GM23338 (cell line): ENCODE measurements at regions not wholly inside any gene's neighbourhood (a gene's known extent, or its start where the extent isn't known, plus 50 kb on each side); places are given as distances from the start of the nearest gene placed in this dataset.

Experiments used
- ATAC-seq: fragments of 200-7000 bp; cut with Tn5 transposase; 3 replicates; pipeline ENCODE4 v1.9.1; 2020
- DNase-seq: peaks from one replicate; pipeline ENCODE4 v3.0.0-alpha.2; 2015; ENCODE audit warnings: low spot score
- H2AFZ ChIP-seq: fragments of 200-600 bp; sonication (generic); 2 replicates; pipeline ENCODE4 v1.8.0; 2016; ENCODE audit warnings: antibody characterized with exemption, mild to moderate bottlenecking, moderate library complexity
- H3F3A ChIP-seq: fragments of 200-600 bp; sonication (generic); replicated peaks from 2 replicates; pipeline ENCODE4 v1.8.0; 2017; ENCODE audit warnings: antibody characterized with exemption, mixed run types, low read depth
- H3K27ac ChIP-seq: fragments of 200-600 bp; sonication (generic); 2 replicates; pipeline ENCODE4 v1.6.1; 2016; ENCODE audit warnings: low read depth
- H3K27me3 ChIP-seq: fragments of 200-600 bp; sonication (generic); 2 replicates; pipeline ENCODE4 v1.8.0; 2016; ENCODE audit warnings: mild to moderate bottlenecking, mixed run types, moderate library complexity; ENCODE audit not compliant: insufficient read depth
- H3K36me3 ChIP-seq: fragments of 200-600 bp; sonication (generic); 2 replicates; pipeline ENCODE4 v1.8.0; 2016; ENCODE audit warnings: mild to moderate bottlenecking; ENCODE audit not compliant: insufficient read depth
- H3K4me1 ChIP-seq: fragments of 200-600 bp; sonication (generic); 2 replicates; pipeline ENCODE4 v1.8.0; 2016; ENCODE audit warnings: mild to moderate bottlenecking, moderate library complexity; ENCODE audit not compliant: insufficient read depth
- H3K4me2 ChIP-seq: fragments of 200-600 bp; sonication (generic); 2 replicates; pipeline ENCODE4 v1.7.1; 2017; ENCODE audit warnings: mixed run types
- H3K4me3 ChIP-seq: fragments of 200-600 bp; sonication (generic); 2 replicates; pipeline ENCODE4 v1.6.1; 2016; ENCODE audit warnings: mixed run types
- H3K79me2 ChIP-seq: fragments of 200-600 bp; sonication (generic); replicated peaks from 2 replicates; pipeline ENCODE4 v1.8.0; 2017; ENCODE audit warnings: mild to moderate bottlenecking; ENCODE audit not compliant: insufficient read depth
- H3K9me2 ChIP-seq: fragments of 200-600 bp; sonication (generic); 2 replicates; pipeline ENCODE4 v1.8.0; 2017; ENCODE audit not compliant: insufficient read depth
- H4K20me1 ChIP-seq: fragments of 200-600 bp; sonication (generic); replicated peaks from 2 replicates; pipeline ENCODE4 v1.8.0; 2017; ENCODE audit warnings: mild to moderate bottlenecking; ENCODE audit not compliant: insufficient read depth
- H3K27ac Mint-ChIP-seq: 2 replicates; pipeline ENCODE4 v1.8.0; 2020; ENCODE audit warnings: inconsistent platforms, mild to moderate bottlenecking, moderate library complexity, mixed read lengths
- H3K27me3 Mint-ChIP-seq: 3 replicates; pipeline ENCODE4 v1.8.0; 2022; ENCODE audit warnings: low read depth, mild to moderate bottlenecking, moderate library complexity, mixed read lengths, inconsistent platforms; ENCODE audit not compliant: insufficient read depth, poor library complexity
- H3K36me3 Mint-ChIP-seq: 3 replicates; pipeline ENCODE4 v1.8.0; 2021; ENCODE audit warnings: low read depth, mild to moderate bottlenecking, inconsistent platforms, moderate library complexity, mixed read lengths
- H3K4me1 Mint-ChIP-seq: 3 replicates; pipeline ENCODE4 v1.8.0; 2020; ENCODE audit warnings: mild to moderate bottlenecking, inconsistent platforms, mixed read lengths
- H3K4me3 Mint-ChIP-seq: 3 replicates; pipeline ENCODE4 v1.8.0; 2021; ENCODE audit warnings: moderate library complexity, mild to moderate bottlenecking, inconsistent platforms, mixed read lengths
- H3K9me3 Mint-ChIP-seq: 3 replicates; pipeline ENCODE4 v1.8.0; 2020; ENCODE audit warnings: moderate library complexity, mild to moderate bottlenecking, inconsistent platforms, mixed read lengths
- CREB1 ChIP-seq: fragments of 250-450 bp; sonication (Bioruptor Pico); IDR thresholded peaks from 2 replicates; pipeline ENCODE4 v1.5.0; 2020; ENCODE audit warnings: low read depth, mild to moderate bottlenecking, moderate library complexity
- CTCF ChIP-seq, 2 experiments: fragments of 200-600 bp in 1 of 2; sonication (generic) in 1 of 2; conservative IDR thresholded peaks; 2 replicates each; pipeline versions ENCODE4 v1.5.1 to v1.6.1; 2016 to 2017; ENCODE audit warnings: antibody characterized with exemption in 2 of 2, low read depth in 2 of 2, mild to moderate bottlenecking in 2 of 2, moderate library complexity in 1 of 2
- ETS1 ChIP-seq: IDR thresholded peaks from 2 replicates; pipeline ENCODE4 v1.6.1; 2016; ENCODE audit warnings: antibody characterized with exemption
- EZH2 ChIP-seq: fragments of 200-600 bp; sonication (generic); IDR thresholded peaks from one replicate; pipeline ENCODE4 v1.8.0; 2017; ENCODE audit warnings: antibody characterized with exemption, mild to moderate bottlenecking, low read depth; ENCODE audit not compliant: unreplicated experiment
- EZH2phosphoT487 ChIP-seq: fragments of 200-600 bp; sonication (generic); IDR thresholded peaks from one replicate; pipeline ENCODE4 v1.8.1; 2018; ENCODE audit warnings: antibody characterized with exemption; ENCODE audit not compliant: unreplicated experiment
- JUNB ChIP-seq: IDR thresholded peaks from one replicate; pipeline ENCODE4 v1.6.1; 2016; ENCODE audit warnings: antibody characterized with exemption; ENCODE audit not compliant: unreplicated experiment
- NANOG ChIP-seq: IDR thresholded peaks from 2 replicates; pipeline ENCODE4 v1.6.1; 2016; ENCODE audit warnings: antibody characterized with exemption, borderline replicate concordance
- POLR2AphosphoS5 ChIP-seq: IDR thresholded peaks from 2 replicates; pipeline ENCODE4 v1.6.1; 2016; ENCODE audit warnings: antibody characterized with exemption, low read depth
- REST ChIP-seq: IDR thresholded peaks from one replicate; pipeline ENCODE4 v1.6.1; 2018; ENCODE audit warnings: antibody characterized with exemption; ENCODE audit not compliant: unreplicated experiment
- STAT1 ChIP-seq: IDR thresholded peaks from one replicate; pipeline ENCODE4 v1.6.1; 2016; ENCODE audit warnings: antibody characterized with exemption; ENCODE audit not compliant: unreplicated experiment
- ZNF114 ChIP-seq: fragments of 250-450 bp; sonication (Bioruptor Pico); IDR thresholded peaks from 2 replicates; pipeline ENCODE4 v1.5.0; 2020; ENCODE audit warnings: mild to moderate bottlenecking, moderate library complexity
- ZNF331 ChIP-seq: fragments of 250-450 bp; sonication (Bioruptor Pico); IDR thresholded peaks from 2 replicates; pipeline ENCODE4 v1.5.0; 2020; ENCODE audit warnings: low read depth, mild to moderate bottlenecking, moderate library complexity
- ZNF462 ChIP-seq: fragments of 250-450 bp; sonication (Bioruptor Pico); IDR thresholded peaks from 2 replicates; pipeline ENCODE4 v1.5.0; 2020; ENCODE audit warnings: mild to moderate bottlenecking, moderate library complexity

GRCh38 chr18:65298422-65298821, 452.4 kb upstream of the CDH7 start:
- Histone ChIP-seq H3K27ac (no peak overlapping the region), H4K20me1 (no peaks in the 10 kb centered on the region), H3K9me2 (no peaks in the 10 kb centered on the region), H3K4me1 (no peaks in the 10 kb centered on the region), H3K4me3 (no peak overlapping the region), H3K36me3 (no peaks in the 10 kb centered on the region), H3K4me2 (no peak overlapping the region), H3F3A (no peaks in the 10 kb centered on the region), H2AFZ (no peak overlapping the region), H3K27me3 (no peaks in the 10 kb centered on the region), H3K79me2 (no peaks in the 10 kb centered on the region)
- peaks cover 2% of the 10 kb centered on the region; the same call in 2 of the 3 replicates for H3K4me1 Mint-ChIP-seq
- peak overlapping the region; percentile 64; the same call in 1 of the 2 replicates for H3K27ac Mint-ChIP-seq
- ATAC-seq (no peak), DNase-seq (no peak)
- H3K4me3 Mint-ChIP-seq = no peak overlapping the region
- H3K9me3 Mint-ChIP-seq = no peaks in the 10 kb centered on the region
- no peaks in the 10 kb centered on the region for H3K27me3 Mint-ChIP-seq
- TF ChIP-seq NANOG (no peak), CTCF (conservative IDR thresholded peaks at IDR 0.05; ENCODE audit: low read depth in 2 of 2) (no peak), EZH2 (no peak), REST (no peak), JUNB (no peak), CREB1 (CRISPR knock-in tag) (no peak), ZNF114 (CRISPR knock-in tag) (no peak), STAT1 (no peak), ETS1 (no peak), ZNF331 (CRISPR knock-in tag) (no peak), EZH2phosphoT487 (no peak), POLR2AphosphoS5 (no peak), ZNF462 (CRISPR knock-in tag) (no peak)
- H3K36me3 Mint-ChIP-seq = no peaks in the 10 kb centered on the region
